Stimulated activated CD8-positive, alpha-beta memory T cell treated with anti-CD3 and anti-CD28 coated beads, Interleukin-15, amount 100 ng/mL, for 1 hour (primary cell): ENCODE measurements at regions not wholly inside any gene's neighbourhood (a gene's known extent, or its start where the extent isn't known, plus 50 kb on each side); places are given as distances from the start of the nearest gene placed in this dataset.

ENCODE experiments used
- DNase-seq: peaks from one replicate; pipeline ENCODE4 v3.0.0-alpha.2; 2020; ENCODE audit warnings: low read depth

GRCh38 chr10:78828647-78829539, 239.9 kb upstream of the ZMIZ1 start:
- no peak for DNase-seq

GRCh38 chr10:78829565-78829964, 239.2 kb upstream of the ZMIZ1 start:
- no peak for DNase-seq

GRCh38 chr10:78830062-78830975, 238.4 kb upstream of the ZMIZ1 start:
- no peak for DNase-seq

- DNase-seq = no peak
Observed at GRCh38 chr10:78830976-78831375, 237.8 kb upstream of the ZMIZ1 start.

GRCh38 chr10:78831461-78831860, 237.3 kb upstream of the ZMIZ1 start:
- DNase-seq = no peak

- DNase-seq = no peak
Observed at GRCh38 chr10:78832281-78832680, 236.5 kb upstream of the ZMIZ1 start.

- no peak for DNase-seq
Observed at GRCh38 chr10:78838141-78838657, 230.6 kb upstream of the ZMIZ1 start.

GRCh38 chr10:78843495-78843894, 225.3 kb upstream of the ZMIZ1 start:
- no peak for DNase-seq

- no peak for DNase-seq
Observed at GRCh38 chr10:78844960-78845607, 223.7 kb upstream of the ZMIZ1 start.

GRCh38 chr10:78846071-78846470, 222.7 kb upstream of the ZMIZ1 start:
- no peak for DNase-seq

GRCh38 chr10:78846760-78847159, 222.0 kb upstream of the ZMIZ1 start:
- no peak for DNase-seq

GRCh38 chr10:78847485-78847884, 221.3 kb upstream of the ZMIZ1 start:
- no peak for DNase-seq

GRCh38 chr10:78849115-78849514, 219.7 kb upstream of the ZMIZ1 start:
- no peak for DNase-seq

- no peak for DNase-seq
Observed at GRCh38 chr10:78849731-78850130, 219.0 kb upstream of the ZMIZ1 start.

GRCh38 chr10:78850644-78851435, 217.9 kb upstream of the ZMIZ1 start:
- DNase-seq = no peak

- no peak for DNase-seq
Observed at GRCh38 chr10:78851647-78852046, 217.1 kb upstream of the ZMIZ1 start.

GRCh38 chr10:78852466-78853240, 216.1 kb upstream of the ZMIZ1 start:
- DNase-seq = no peak

GRCh38 chr10:78853864-78854263, 214.9 kb upstream of the ZMIZ1 start:
- DNase-seq = no peak

GRCh38 chr10:78856421-78856820, 212.3 kb upstream of the ZMIZ1 start:
- DNase-seq = no peak

GRCh38 chr10:78857193-78857592, 211.6 kb upstream of the ZMIZ1 start:
- no peak for DNase-seq

- no peak for DNase-seq
Observed at GRCh38 chr10:78859266-78859665, 209.5 kb upstream of the ZMIZ1 start.
